ENCODE measurements at regions not wholly inside any gene's neighbourhood (a gene's known extent, or its start where the extent isn't known, plus 50 kb on each side); places are given as distances from the start of the nearest gene placed in this dataset.

DNA sequence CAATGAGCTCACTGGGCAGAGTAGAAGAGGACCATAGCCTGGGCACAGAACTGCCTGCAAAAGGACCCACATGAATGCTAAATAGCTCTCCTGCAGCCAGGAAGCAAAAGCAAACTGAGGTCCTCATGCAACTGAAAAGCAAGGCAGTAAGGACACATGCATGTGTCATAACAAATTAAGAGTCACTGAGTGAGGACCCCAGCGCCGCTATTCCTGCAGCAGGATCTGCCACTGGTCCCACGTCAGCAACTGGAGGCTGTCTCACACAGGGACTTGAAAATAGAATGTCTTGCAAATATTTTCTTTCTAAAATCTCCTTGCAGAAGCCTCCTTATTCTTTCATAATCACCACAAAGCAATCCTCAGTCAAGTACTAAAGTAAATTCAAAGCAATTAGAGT lies 559.6 kb upstream of the DAB1 start:
- no peak for DNase-seq

DNA sequence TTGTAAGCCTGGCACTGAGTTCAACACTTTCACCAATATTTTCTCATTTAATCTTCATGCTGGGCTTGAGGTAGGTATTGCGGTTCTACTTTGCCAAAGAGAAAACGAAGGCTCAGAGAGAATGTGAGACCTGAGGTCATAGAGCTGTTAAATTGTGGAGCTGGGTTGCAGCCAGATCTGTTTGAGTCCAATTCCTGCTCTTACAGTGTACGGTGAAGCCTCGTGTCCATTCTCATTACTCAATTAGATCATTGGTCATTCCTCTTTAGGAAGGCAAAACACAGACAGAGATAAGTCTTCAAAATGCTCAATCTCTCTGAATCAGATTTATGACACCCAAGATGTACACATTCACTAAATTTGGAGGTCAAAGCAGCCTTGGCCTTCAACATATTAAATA lies 559.0 kb upstream of the DAB1 start:
- DNase-seq: no peak

DNA sequence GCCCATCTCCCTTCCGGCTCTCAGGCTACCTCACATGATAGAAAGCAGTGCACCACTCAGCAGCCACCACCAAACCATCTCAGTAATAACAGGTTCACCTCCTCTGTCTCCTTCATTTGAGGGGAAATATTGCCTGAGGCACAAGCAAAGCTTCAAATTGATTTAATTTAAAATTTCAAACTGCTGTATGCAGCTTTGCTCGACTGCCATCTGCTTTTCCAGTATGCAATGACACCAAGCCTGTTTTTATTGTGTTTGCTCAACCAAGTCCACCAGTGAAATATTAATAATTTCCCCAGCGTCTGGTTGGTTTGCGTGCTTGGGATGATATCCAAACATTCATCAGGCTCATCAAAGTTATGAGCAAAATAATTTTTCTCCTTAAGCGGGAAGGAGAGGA lies 552.4 kb upstream of the DAB1 start:
- no peak for DNase-seq

DNA sequence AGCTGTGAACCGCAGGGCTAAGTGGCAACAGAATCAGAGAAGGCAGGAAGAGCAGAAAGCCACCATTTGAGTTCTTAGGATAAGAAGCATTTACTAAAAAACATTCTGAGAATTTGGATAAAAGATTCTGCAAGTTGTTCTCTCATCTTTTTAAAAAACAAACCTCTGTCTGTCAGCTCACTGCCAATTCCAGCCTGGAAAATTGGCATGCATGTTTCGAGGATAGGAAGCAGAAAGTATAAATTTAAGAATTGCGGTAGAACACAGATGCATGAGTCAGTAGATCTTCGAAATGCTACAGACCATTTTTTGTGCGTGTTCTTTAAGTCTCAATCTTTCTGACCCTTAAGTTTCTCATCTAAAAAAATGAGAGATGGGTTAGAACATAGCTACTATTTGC lies 544.5 kb upstream of the DAB1 start:
- no peak for DNase-seq

DNA sequence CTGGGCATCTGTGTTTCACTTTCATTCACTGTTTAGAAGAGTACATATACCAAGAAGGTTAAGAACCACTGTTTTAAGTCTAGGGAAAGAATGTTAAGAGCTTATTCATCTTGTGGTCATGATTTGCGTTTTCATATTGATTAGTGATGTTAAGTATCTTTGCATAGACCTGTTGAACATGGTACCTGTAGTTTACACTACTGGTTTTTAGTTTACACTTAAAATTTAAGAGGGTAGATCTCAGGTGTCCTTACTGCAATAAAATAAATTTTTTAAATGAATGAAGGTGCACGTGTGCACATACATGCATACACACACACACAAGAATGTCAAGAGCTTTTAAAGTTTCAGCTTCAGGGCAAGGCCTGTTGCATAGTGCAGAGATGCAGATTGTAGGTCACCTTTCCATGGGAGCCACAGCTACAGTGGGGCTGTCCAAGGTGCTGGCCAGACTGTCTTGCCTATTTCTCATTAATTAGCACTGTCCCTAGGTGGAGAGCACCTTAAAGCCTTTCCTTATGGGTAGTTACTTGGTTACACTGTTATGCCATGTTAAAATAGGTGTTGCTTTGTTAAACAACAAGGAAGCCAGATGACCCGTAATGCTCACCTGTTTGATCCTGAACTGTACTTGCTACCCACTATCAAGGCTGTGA lies 543.0 kb upstream of the DAB1 start:
- peak; percentile 25 for DNase-seq

DNA sequence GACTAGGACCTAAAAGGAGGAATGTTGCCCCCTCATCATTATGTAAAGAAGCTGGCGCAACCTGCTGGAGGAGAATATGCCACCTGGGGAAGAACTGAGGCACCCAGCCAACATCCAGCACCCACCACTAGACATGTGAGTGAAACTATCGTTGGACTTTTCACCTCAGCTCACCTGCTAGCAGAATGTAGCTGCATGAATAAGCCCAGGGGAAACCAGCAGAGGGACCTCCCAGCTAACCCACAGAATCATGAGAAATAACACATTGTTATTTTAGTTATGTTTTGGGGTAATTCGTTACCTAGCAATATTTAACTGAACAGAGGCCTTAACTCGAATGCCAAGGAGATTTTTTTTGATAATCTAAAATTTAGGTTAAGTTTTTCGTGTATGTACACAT lies 542.5 kb upstream of the DAB1 start:
- no peak for DNase-seq

DNA sequence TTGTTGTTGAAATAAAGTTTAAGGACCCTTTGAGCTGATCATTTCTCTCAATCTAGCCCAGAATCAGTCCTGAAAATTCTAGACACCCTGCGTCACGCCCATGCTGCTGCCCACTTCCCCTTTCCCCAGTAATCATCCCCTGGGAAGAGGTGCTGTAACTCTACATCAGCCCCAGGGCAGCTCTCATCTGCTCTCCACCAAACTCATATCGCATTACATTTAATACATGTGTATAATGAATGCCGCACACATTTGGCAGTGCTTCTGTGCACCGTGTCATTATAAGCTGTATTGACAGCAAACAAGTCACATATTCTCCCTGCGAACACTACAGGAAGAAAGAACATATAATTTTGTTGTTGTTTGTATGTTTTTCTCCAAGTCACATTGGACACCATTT lies 539.7 kb upstream of the DAB1 start:
- no peak for DNase-seq

DNA sequence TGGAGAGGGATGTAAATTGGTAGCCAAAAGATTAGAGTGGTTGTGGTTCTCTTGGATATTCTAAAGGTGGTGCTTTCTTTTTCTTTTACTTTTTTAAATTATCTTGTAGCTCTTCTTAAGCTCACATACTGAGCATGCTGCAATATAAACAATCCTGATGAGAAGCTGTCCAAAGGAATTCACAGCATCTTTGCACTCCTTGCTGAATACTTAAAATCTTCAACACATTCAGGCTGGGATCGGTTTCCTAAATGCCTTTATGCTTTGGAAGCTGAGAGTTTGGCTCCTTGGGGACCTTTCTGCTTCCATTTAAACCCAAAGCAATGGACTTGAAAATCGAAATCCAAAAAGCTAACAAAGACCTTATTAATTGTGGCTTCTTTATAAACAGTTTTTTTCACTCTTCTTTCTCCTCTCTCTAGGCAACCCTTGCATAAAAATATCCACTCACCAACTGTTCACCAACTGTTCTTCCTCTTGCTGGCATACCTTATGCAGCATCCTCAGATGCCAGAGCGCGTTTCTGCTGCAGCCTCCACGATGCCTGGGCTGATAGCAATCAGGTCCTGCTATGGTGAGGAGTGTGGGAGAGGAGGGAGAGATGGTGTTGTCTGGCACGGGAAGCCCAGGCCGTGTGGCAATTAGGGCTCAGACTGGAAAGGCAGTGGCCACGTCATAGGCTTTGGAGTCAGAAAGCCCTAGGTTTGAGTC lies 535.8 kb upstream of the DAB1 start:
- DNase-seq: no peak

DNA sequence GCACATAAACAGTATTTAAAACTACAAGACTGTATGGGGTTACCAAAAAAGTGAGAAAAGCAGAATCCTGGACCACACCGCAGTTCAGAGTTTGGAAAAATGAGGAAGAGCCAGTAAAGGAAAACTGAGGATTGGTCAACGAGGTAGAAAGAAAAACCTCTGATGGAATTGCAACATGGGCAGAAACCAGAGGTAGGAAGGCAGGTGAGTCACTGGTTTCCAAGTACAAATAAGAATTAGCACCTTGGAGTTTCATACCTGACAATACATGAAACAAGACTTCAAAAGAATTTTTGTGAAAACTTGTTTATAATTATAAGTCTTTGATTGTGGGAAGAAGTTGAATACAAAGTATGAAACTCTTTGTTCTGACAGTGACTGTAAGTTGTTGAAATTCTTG lies 533.7 kb upstream of the DAB1 start:
- DNase-seq: no peak

DNA sequence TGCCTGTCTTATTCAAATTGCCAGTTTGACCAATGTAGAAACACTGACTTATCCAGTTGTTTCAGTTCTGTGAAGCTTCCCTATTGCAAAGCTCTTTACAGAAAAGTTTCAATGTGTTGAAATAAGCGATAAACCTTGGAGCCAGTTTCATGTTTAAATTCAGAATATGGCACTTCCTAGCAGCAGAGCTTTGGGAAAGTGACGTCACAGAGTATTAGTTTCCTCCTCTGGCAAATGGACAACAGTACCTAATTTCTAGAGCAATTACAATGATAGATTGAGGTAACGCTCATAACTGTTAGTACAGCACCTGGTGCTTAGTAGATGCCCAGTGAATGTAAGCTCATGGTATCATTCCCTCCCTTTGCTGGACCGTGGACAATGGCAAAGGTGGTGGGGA lies 527.5 kb upstream of the DAB1 start:
- no peak for DNase-seq

DNA sequence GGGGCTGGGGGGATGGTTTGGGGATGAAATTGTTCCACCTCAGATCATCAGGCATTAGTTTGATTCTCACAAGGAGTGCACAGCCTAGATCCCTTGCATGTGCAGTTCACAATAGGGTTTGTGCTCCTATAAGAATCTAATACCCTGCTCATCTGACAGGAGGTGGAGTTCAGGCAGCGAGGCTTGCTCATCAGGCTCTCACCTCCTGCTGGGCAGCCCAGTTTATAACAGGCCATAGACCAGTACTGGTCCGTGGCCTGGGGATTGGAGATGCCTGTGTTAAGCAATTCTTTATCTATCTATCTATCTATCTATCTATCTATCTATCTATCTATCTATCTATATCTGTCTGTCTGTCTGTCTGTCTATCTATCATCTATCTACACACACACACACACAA lies 525.3 kb upstream of the DAB1 start:
- no peak for DNase-seq

DNA sequence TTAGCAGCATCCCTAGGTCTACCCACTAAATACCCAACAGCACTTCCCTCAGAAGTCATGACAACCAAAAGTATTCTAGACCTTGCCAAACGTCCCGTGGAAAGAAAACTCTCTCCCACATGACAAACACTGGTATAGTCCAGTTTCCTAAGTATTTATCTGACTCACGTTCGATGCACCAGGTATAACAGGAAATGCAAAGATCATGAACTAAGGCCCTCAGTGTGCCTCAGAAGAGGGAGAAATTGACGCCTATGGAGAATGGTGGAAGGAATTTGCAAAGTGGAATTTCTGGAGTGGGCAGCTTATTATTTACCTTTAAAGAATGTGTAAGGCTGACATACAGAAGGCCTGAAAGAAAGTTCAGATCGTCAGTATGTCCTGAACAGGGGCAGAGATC lies 523.6 kb upstream of the DAB1 start:
- DNase-seq: no peak

DNA sequence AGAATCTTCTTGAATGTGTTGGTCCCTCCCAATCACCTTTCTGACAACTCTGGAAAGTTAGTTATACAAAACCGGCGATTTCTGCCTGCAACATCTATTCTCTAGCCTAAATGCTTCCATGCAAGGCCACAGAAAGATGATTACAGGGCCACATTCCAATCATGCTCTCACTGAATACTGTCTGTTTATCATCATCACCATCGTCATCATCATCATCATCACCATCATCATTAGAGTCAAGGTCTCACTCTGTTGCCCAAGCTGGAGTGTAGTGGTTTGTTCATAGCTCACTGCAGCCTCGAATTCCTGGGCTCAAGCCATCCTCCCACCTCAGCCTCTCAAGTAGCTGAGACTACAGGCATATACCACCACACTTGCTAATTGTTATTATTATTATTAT lies 521.2 kb upstream of the DAB1 start:
- no peak for DNase-seq

DNA sequence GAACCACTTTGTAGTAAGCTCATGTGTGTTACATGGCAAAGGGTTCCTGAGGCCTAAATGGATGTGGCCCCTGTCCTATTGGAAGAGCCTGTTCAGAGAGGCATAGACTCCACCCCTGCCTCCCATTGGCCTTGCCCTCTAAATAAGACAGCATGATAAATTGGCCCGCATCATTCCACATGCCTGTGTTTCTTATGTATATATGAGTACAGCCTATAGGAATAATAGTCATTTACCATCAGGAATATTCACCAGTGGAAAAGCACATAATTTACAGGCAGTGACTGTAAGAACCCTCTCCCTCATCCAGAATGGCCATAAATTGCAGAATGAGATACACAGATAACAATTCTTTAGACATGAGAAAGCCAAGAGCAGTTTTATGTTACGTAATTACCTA lies 519.5 kb upstream of the DAB1 start:
- DNase-seq: no peak

DNA sequence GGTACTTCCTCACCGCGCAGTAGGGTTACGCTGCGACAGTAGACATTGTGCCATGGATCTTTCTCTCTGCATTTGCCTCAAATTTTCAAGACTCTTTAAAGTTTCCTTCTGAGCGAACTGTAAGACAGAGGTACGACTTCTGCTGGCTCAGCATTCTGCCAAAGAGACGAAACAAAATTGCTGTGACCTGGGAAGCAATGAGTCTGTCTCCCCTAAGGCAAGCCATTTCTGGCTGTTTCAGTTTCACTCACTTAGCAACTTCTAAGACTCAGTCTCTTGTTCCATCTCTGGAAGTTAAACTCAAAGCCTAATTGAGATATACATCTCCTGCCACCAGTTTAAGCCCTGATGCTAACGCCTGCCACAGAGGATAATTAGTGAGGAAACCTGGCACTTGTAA lies 510.9 kb upstream of the DAB1 start:
- no peak for DNase-seq

DNA sequence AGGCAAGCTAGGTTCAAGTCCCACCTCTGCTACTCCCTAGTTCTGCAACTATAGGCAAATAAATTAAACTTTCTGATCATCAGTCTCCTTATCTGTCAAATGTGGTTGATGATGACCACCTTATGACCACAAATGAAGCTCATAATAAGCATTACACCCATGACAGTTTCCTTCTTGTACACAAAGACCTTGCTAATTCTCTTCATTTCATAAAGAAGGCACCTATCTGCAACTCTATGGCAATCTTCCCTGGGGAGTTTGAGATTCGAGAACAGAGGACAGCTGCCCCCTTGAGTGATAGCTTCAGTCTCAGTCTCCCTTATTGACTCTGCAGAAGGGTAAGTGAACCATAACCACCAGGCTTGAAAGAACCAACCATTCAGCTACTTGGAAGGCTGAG lies 503.1 kb upstream of the DAB1 start:
- DNase-seq: no peak

DNA sequence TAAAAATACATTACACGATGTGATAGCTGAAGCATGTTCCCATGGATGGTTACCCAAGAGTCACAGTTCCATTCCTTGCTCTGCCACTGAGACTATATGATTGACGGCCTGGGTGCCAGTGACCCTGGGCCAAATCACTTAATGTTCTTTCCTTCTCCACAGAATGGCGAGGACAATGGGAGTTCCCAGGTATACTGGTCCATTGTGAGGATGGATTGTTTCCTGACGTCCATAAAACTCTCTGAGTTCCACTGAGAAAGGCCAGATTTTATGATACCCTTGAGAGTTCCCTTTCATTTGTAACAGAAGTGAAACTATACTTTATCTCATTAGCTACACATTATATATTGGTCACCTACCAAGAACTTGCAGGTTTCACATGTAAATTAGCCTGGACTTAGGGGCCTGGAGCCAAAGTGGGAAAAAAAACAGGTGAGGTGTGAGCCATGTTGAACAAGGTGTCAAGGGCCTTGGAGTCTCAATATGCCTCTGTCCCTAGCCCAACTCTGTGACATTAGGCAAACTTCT lies 502.2 kb upstream of the DAB1 start:
- DNase-seq: no peak

DNA sequence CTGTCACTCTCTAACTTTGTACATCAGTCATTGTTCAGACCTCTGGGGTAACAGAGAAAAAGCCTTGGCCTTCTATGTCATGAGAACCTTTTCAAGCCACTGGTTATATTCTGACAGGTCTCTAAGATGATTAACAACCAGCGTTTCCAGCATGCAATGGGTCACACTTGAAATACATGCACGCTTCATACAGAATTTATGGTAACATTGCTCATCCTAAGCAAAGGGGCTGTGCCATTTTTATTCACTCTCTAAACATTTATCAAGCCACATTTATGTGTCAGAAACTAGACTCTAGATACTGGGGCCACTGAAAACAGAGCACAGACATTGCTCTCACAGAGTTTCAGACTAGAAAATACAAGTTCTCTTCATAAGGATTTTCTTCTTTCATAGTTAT lies 501.4 kb upstream of the DAB1 start:
- DNase-seq: no peak

DNA sequence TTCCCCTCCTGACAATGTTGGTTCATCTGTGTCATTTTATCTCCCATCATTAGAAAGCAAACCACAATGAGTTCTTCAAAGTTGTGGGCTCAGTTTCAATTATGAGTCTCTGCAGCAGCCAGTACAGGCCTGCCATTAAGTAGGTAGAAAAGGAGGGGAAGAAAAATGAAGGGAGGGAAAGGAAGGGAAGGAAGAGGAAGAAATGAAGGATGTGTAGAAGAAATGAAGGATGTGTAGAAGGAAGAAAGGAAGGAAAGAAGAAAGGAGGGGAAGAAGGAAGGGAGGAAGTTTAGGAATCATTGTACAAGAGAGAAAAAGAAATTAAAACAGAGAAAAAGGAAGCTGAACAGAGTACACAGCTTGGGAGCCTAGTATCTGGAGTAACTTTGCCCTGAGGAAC lies 498.3 kb upstream of the DAB1 start:
- DNase-seq: no peak

DNA sequence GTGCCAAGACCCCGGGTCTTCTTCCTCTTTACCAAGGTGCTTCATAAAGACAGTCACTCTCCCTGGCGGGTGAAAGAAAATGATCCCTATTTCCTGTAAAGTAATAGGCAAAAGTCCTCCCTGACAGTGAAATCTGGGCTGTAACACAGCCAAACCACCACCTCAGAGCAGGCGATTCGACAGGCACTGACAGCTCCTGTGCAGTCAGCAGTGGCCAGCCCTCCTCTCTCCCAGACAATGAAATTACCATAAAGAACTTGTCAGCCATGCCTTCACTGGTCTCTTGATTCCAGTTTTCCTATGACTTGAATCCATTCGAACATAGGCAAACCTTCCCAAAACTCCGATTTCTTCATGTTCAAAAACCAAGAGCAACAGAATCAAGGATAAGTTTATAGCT lies 492.2 kb upstream of the DAB1 start:
- no peak for DNase-seq

DNA sequence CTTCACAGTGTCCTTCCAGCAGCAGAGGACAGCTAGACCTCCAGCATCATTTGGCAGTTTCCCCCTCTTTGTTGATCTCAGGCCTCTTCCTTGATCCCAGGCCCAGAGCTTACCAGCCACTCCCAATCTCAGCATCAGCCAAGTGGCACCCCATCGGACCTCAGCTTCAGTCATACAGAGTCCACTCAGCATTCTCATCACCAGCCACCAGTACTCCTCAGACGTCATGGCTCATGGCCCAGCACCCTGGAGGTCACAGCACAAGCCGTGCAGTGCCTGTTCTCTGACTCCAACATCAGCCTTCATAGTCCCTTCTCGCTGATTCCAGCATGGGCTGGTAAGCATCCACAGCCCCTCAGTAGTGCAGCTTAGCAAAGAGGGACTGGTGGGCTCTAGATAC lies 487.6 kb upstream of the DAB1 start:
- DNase-seq: no peak

DNA sequence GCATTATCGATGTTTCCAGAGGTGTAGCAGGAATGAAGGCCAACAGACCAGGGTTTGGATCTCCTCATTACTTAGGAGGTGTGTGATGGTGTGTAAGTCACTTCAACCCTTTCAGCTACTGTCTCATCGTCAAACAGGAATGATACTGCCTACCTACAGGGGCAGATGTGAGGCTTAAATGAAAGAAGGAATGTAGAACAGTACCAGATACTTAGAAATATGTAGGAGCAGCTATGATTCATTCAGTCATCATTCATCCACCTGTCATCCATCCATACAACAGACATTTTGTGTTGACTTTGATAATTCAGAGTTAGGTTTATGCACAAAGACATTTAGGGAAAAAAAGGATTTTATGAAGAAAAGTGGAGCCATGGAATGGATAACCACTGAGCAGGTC lies 486.9 kb upstream of the DAB1 start:
- DNase-seq: no peak

DNA sequence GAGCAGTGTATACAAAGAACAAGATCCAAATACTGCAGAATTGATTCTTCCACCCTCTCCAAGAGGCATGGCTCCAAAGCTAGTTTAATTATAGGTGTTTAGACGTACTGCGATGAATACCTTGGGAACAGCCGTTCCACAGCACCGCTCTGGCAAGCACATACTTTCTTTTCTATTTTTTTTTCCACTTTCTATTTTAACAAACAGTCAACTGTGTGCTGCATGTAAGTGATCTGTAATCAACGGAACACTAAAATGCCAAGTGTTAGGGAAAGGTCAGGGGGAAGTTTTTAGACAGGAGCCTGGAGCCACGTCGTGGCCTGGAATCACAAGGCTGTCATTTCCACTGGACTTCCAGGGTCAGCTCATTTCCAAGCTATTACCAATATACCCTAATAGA lies 486.4 kb upstream of the DAB1 start:
- no peak for DNase-seq

DNA sequence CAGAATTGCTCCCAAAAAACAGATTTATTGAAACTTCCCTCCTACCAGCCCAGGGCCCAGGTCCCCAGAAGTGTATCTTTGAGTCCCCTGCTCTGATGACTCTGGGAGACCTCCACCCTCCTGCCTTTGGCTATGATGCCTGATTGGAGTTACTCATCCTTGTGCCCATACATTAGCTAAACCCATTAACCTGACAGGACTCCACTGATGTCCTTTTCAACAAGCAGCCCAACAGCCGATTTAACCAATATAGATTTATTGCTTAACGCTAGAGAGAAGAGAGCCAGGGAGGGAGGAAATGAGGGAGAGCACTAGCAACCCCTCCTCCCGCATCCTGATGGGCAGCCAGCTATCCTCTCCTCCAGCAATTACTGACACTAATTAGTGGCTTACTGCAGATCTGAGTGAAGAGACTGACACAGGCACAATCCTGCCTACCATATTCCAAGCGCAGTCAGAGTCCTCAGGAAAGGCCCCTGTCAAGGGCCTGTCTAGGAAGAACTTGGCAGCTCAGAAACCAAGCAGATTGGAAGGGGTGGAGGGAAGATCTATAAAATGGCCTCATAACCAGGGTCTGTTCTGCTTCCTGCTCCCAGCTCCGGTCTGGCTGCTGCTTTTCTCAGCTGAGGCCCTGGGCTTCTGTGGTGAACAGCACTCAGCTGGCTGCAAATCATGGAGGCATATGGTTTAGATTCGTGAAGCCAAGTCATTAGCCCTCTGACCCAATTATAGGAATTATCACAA lies 484.5 kb upstream of the DAB1 start:
- DNase-seq: no peak
